SU-DHL-6 (cell line): ENCODE measurements at regions not wholly inside any gene's neighbourhood (a gene's known extent, or its start where the extent isn't known, plus 50 kb on each side); places are given as distances from the start of the nearest gene placed in this dataset.

Experiments
- CTCF ChIP-seq: fragments of 200-600 bp; sonication (generic); IDR thresholded peaks from one replicate; pipeline ENCODE4 v1.5.1; 2017; ENCODE audit warnings: antibody characterized with exemption, mild to moderate bottlenecking, low read length, moderate library complexity; ENCODE audit not compliant: insufficient read depth, poor library complexity, severe bottlenecking
- EZH2phosphoT487 ChIP-seq: fragments of 200-600 bp; sonication (generic), shearing (Covaris generic); conservative IDR thresholded peaks from 2 replicates; pipeline ENCODE4 v1.6.1; 2018; ENCODE audit warnings: mild to moderate bottlenecking, antibody characterized with exemption, low read length, moderate library complexity, mixed read lengths

GRCh38 chr6:3545156-3545555, 88.3 kb upstream of the SLC22A23 start:
- TF ChIP-seq CTCF, result no peak
- no peak for TF ChIP-seq EZH2phosphoT487
